Caco-2 (cell line): ENCODE measurements at regions not wholly inside any gene's neighbourhood (a gene's known extent, or its start where the extent isn't known, plus 50 kb on each side); places are given as distances from the start of the nearest gene placed in this dataset.
A peak's percentile ranks its signal among the peaks of the same experiment; 100 is the strongest.

Experiments used
- BruUV-seq: library from RNA; stranded (reverse); fragments of 400-500 nt; replicated peaks from 2 replicates; lab custom pipeline; 2021; lab: Mats Ljungman, UMichigan
- CTCF ChIA-PET: fragments of 300-600 bp; sonication (Branson Sonifier 250); formaldehyde crosslinking; loops from one replicate; lab custom pipeline; 2022; ENCODE audit warnings: antibody characterized with exemption; lab: Charles Lee
- POLR2A ChIA-PET: fragments of 300-600 bp; sonication (Branson Sonifier 250); formaldehyde crosslinking; loops from one replicate; lab custom pipeline; 2022; ENCODE audit warnings: antibody characterized with exemption; lab: Charles Lee
- DNase-seq, 2 experiments: peaks; one replicate each; pipeline versions ENCODE4 v3.0.0 to v3.0.0-alpha.2; 2020 to 2022
- H3K27me3 ChIP-seq: replicated peaks from 2 replicates; pipeline ENCODE4 v1.6.0; 2011; ENCODE audit warnings: low read length; ENCODE audit not compliant: control insufficient read depth, insufficient read depth
- H3K36me3 ChIP-seq: 2 replicates; pipeline ENCODE4 v1.5.1; 2011; ENCODE audit warnings: low read length; ENCODE audit not compliant: control insufficient read depth, insufficient read depth
- H3K4me1 ChIP-seq: fragments of 250-450 bp; sonication (Bioruptor Pico); 2 replicates; pipeline ENCODE4 v1.5.1; 2020; ENCODE audit warnings: mild to moderate bottlenecking
- H3K4me3 ChIP-seq: 2 replicates; pipeline ENCODE4 v1.5.1; 2011; ENCODE audit warnings: low read depth, mild to moderate bottlenecking, control low read depth, low read length
- H3K9me3 ChIP-seq: fragments of 250-450 bp; sonication (Bioruptor Pico); 2 replicates; pipeline ENCODE4 v1.5.1; 2020; ENCODE audit warnings: mild to moderate bottlenecking, moderate library complexity
- H3K27ac Mint-ChIP-seq: one replicate; pipeline ENCODE4 v1.8.0; 2022; ENCODE audit warnings: mixed read lengths; ENCODE audit not compliant: unreplicated experiment
- H3K27me3 Mint-ChIP-seq: one replicate; pipeline ENCODE4 v1.8.0; 2022; ENCODE audit warnings: mixed read lengths; ENCODE audit not compliant: insufficient read depth, unreplicated experiment
- H3K36me3 Mint-ChIP-seq: one replicate; pipeline ENCODE4 v1.8.0; 2022; ENCODE audit warnings: mild to moderate bottlenecking, mixed read lengths; ENCODE audit not compliant: insufficient read depth, unreplicated experiment
- H3K4me1 Mint-ChIP-seq: one replicate; pipeline ENCODE4 v1.8.0; 2022; ENCODE audit warnings: low read depth, mixed read lengths; ENCODE audit not compliant: unreplicated experiment
- H3K4me3 Mint-ChIP-seq: one replicate; pipeline ENCODE4 v1.8.0; 2022; ENCODE audit warnings: mild to moderate bottlenecking, moderate library complexity, mixed read lengths; ENCODE audit not compliant: unreplicated experiment
- H3K9me3 Mint-ChIP-seq: one replicate; pipeline ENCODE4 v1.8.0; 2022; ENCODE audit warnings: mixed read lengths; ENCODE audit not compliant: unreplicated experiment
- CTCF ChIP-seq, 2 experiments: fragments of 200-600 bp in 1 of 2; IDR thresholded peaks; 1 replicate in 1 of 2; 2 replicates in 1 of 2; pipeline versions ENCODE4 v1.5.1 to v1.8.0; 2011 to 2022; ENCODE audit warnings: antibody characterized with exemption in 1 of 2, control low read depth in 1 of 2, inconsistent platforms in 1 of 2, low read depth in 1 of 2, low read length in 1 of 2, mild to moderate bottlenecking in 1 of 2, moderate library complexity in 1 of 2; ENCODE audit not compliant: insufficient read depth in 1 of 2, severe bottlenecking in 1 of 2, unreplicated experiment in 1 of 2
- intact Hi-C: fragments of 100-400 bp; cut with micrococcal nuclease; formaldehyde crosslinking; loops from one replicate; pipeline ENCODE4 v1.10.0; 2022; ENCODE audit not compliant: unreplicated experiment

DNA sequence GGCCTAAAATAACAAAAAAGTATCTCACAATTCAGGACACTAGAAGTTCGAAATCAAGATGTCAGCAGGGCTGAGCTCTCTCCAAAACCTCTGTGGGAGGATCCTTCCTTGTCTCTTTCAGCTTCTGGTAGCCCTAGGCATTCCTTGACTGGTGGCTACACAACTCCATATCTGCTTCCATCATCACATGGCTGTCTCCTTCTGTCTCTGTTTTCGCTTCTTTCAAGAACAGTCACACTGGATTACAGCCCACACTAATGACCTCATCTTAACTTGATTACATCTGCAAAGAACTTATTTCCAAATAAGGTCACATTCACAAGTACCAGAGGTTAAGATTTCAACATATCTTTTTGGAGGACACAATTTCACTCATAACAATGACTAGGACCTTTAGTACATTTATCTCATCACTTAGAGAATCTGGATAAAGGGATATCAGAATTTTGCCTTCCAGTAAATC, 275.2 kb downstream of the IRS1 start:
- Histone ChIP-seq H3K4me3 (no peak overlapping the region), H3K27me3 (no peaks in the 10 kb centered on the region), H3K4me1 (no peaks in the 10 kb centered on the region), H3K36me3 (no peaks in the 10 kb centered on the region), H3K9me3 (no peaks in the 10 kb centered on the region)
- Mint-ChIP-seq H3K9me3 (peaks cover 22% of the 10 kb centered on the region), H3K36me3 (no peaks in the 10 kb centered on the region), H3K4me3 (no peak overlapping the region), H3K27me3 (no peaks in the 10 kb centered on the region), H3K27ac (no peak overlapping the region), H3K4me1 (no peaks in the 10 kb centered on the region)
- no TSS peak for BruUV-seq
- POLR2A ChIA-PET = no interaction called here
- CTCF ChIA-PET = no interaction called here
- intact Hi-C loops = no loop called here
- peak in 1 of 2 experiments; percentile 25 for DNase-seq
- TF ChIP-seq CTCF (IDR thresholded peaks at IDR 0.05; ENCODE audit: insufficient read depth in 1 of 2, low read depth in 1 of 2, low read length in 1 of 2, severe bottlenecking in 1 of 2, unreplicated experiment in 1 of 2) = no peak

GRCh38 chr2:226520723-226521122, 278.9 kb downstream of the IRS1 start:
- Mint-ChIP-seq H3K27me3 (no peaks in the 10 kb centered on the region), H3K36me3 (no peaks in the 10 kb centered on the region), H3K27ac (no peak overlapping the region), H3K4me1 (no peaks in the 10 kb centered on the region), H3K4me3 (no peak overlapping the region), H3K9me3 (peaks cover 22% of the 10 kb centered on the region)
- CTCF ChIA-PET = no interaction called here
- no peak for DNase-seq
- H3K27me3 ChIP-seq = no peaks in the 10 kb centered on the region
- POLR2A ChIA-PET = no interaction called here
- no peak overlapping the region for H3K4me3 ChIP-seq
- no TSS peak for BruUV-seq
- no peaks in the 10 kb centered on the region for H3K4me1 ChIP-seq
- intact Hi-C loops = no loop called here
- no peak for TF ChIP-seq CTCF (IDR thresholded peaks at IDR 0.05; ENCODE audit: insufficient read depth in 1 of 2, low read depth in 1 of 2, low read length in 1 of 2, severe bottlenecking in 1 of 2, unreplicated experiment in 1 of 2)
- 0 out of 2 replicates have a peak, but pooled peaks cover 5% of the 10 kb centered on the region for H3K9me3 ChIP-seq
- H3K36me3 ChIP-seq = no peaks in the 10 kb centered on the region

GRCh38 chr2:226515344-226516055, 284.1 kb downstream of the IRS1 start:
- POLR2A ChIA-PET = no interaction called here
- H3K36me3 ChIP-seq = no peaks in the 10 kb centered on the region
- no peaks in the 10 kb centered on the region for H3K4me1 Mint-ChIP-seq
- no peaks in the 10 kb centered on the region for H3K9me3 Mint-ChIP-seq
- no peak for TF ChIP-seq CTCF (IDR thresholded peaks at IDR 0.05; ENCODE audit: insufficient read depth in 1 of 2, low read depth in 1 of 2, low read length in 1 of 2, severe bottlenecking in 1 of 2, unreplicated experiment in 1 of 2)
- DNase-seq = no peak
- H3K36me3 Mint-ChIP-seq = no peaks in the 10 kb centered on the region
- H3K4me3 ChIP-seq = no peak overlapping the region
- CTCF ChIA-PET = no interaction called here
- 0 out of 2 replicates have a peak, but pooled peaks cover 5% of the 10 kb centered on the region for H3K9me3 ChIP-seq
- no peak overlapping the region for H3K27ac Mint-ChIP-seq
- no TSS peak for BruUV-seq
- intact Hi-C loops = no loop called here
- no peaks in the 10 kb centered on the region for H3K4me1 ChIP-seq
- no peak overlapping the region for H3K4me3 Mint-ChIP-seq
- no peaks in the 10 kb centered on the region for H3K27me3 ChIP-seq
- no peaks in the 10 kb centered on the region for H3K27me3 Mint-ChIP-seq
